T-helper 22 cell (primary cell): ENCODE measurements at regions not wholly inside any gene's neighbourhood (a gene's known extent, or its start where the extent isn't known, plus 50 kb on each side); places are given as distances from the start of the nearest gene placed in this dataset.

ENCODE experiments used
- DNase-seq: peaks from one replicate; pipeline ENCODE4 v3.0.0-alpha.2; 2020; ENCODE audit warnings: low read depth

GRCh38 chr15:62749036-62749815 lies 293.3 kb upstream of the TPM1 start:
- no peak for DNase-seq

GRCh38 chr15:62750471-62750870 lies 292.1 kb upstream of the TPM1 start:
- DNase-seq: no peak

- DNase-seq: no peak
Observed at GRCh38 chr15:62752657-62753517, 289.7 kb upstream of the TPM1 start.

- no peak for DNase-seq
Observed at GRCh38 chr15:62753518-62754221, 288.9 kb upstream of the TPM1 start.

GRCh38 chr15:62756326-62756994 lies 286.1 kb upstream of the TPM1 start:
- DNase-seq: no peak

- DNase-seq: no peak
Observed at GRCh38 chr15:62756995-62757360, 285.6 kb upstream of the TPM1 start.

GRCh38 chr15:62757535-62757934 lies 285.0 kb upstream of the TPM1 start:
- DNase-seq: no peak

GRCh38 chr15:62758126-62758951 lies 284.2 kb upstream of the TPM1 start:
- no peak for DNase-seq

- DNase-seq: no peak
Observed at GRCh38 chr15:62758952-62759349, 283.6 kb upstream of the TPM1 start.

- DNase-seq: no peak
Observed at GRCh38 chr15:62760538-62760937, 282.0 kb upstream of the TPM1 start.

GRCh38 chr15:62765916-62766315 lies 276.6 kb upstream of the TPM1 start:
- DNase-seq: no peak

GRCh38 chr15:62766599-62766998 lies 275.9 kb upstream of the TPM1 start:
- no peak for DNase-seq

GRCh38 chr15:62769604-62770003 lies 272.9 kb upstream of the TPM1 start:
- DNase-seq: no peak

GRCh38 chr15:62770111-62770660 lies 272.4 kb upstream of the TPM1 start:
- DNase-seq: no peak

- no peak for DNase-seq
Observed at GRCh38 chr15:62770752-62771151, 271.8 kb upstream of the TPM1 start.

GRCh38 chr15:62771234-62771633 lies 271.3 kb upstream of the TPM1 start:
- DNase-seq: no peak

GRCh38 chr15:62773369-62774165 lies 269.0 kb upstream of the TPM1 start:
- DNase-seq: no peak

- DNase-seq: no peak
Observed at GRCh38 chr15:62775932-62776331, 266.6 kb upstream of the TPM1 start.

- DNase-seq: no peak
Observed at GRCh38 chr15:62777671-62778070, 264.9 kb upstream of the TPM1 start.
